OCI-M2 (cell line): ENCODE measurements at regions not wholly inside any gene's neighbourhood (a gene's known extent, or its start where the extent isn't known, plus 50 kb on each side); places are given as distances from the start of the nearest gene placed in this dataset.
"Not testable (repeated sequence)": the region's sequence is repeated elsewhere in the genome, so short reads cannot be mapped to it uniquely, and the experiment has no call there.

Experiments
- DNase-seq: peaks from one replicate; lab custom pipeline; 2025; ENCODE audit not compliant: unreplicated experiment; lab: John Stamatoyannopoulos, UW

- DNase-seq = no peak
Measured at GRCh38 chrX:63285375-63285774, 65.8 kb downstream of the SPIN4 start.

GRCh38 chrX:63284659-63285058 lies 66.5 kb downstream of the SPIN4 start:
- DNase-seq = no peak

- DNase-seq = no peak
Measured at GRCh38 chrX:63283348-63283747, 67.8 kb downstream of the SPIN4 start.

- no peak for DNase-seq
Measured at GRCh38 chrX:63282828-63283227, 68.3 kb downstream of the SPIN4 start.

GRCh38 chrX:63282077-63282476 lies 69.1 kb downstream of the SPIN4 start:
- no peak for DNase-seq

- no peak for DNase-seq
Measured at GRCh38 chrX:63281465-63281864, 69.7 kb downstream of the SPIN4 start.

- not testable (repeated sequence) for DNase-seq
Measured at GRCh38 chrX:63277394-63277793, 73.7 kb downstream of the SPIN4 start.

GRCh38 chrX:63275127-63275526 lies 76.0 kb downstream of the SPIN4 start:
- DNase-seq = no peak

GRCh38 chrX:63270873-63271272 lies 80.3 kb downstream of the SPIN4 start:
- DNase-seq = no peak

- DNase-seq = no peak
Measured at GRCh38 chrX:63258144-63258543, 93.0 kb downstream of the SPIN4 start.

GRCh38 chrX:63250253-63250868 lies 100.8 kb downstream of the SPIN4 start:
- no peak for DNase-seq

- not testable (repeated sequence) for DNase-seq
Measured at GRCh38 chrX:63242689-63243088, 108.4 kb downstream of the SPIN4 start.

- DNase-seq = not testable (repeated sequence)
Measured at GRCh38 chrX:63235963-63236362, 115.2 kb downstream of the SPIN4 start.

- not testable (repeated sequence) for DNase-seq
Measured at GRCh38 chrX:63233013-63233412, 118.1 kb downstream of the SPIN4 start.

GRCh38 chrX:63218202-63218601 lies 132.9 kb downstream of the SPIN4 start:
- DNase-seq = not testable (repeated sequence)

- not testable (repeated sequence) for DNase-seq
Measured at GRCh38 chrX:63217549-63217948, 133.6 kb downstream of the SPIN4 start.

GRCh38 chrX:63209645-63210044 lies 141.5 kb downstream of the SPIN4 start:
- not testable (repeated sequence) for DNase-seq

GRCh38 chrX:63209128-63209527 lies 142.0 kb downstream of the SPIN4 start:
- not testable (repeated sequence) for DNase-seq

- DNase-seq = not testable (repeated sequence)
Measured at GRCh38 chrX:63204266-63205074, 146.7 kb downstream of the SPIN4 start.

- DNase-seq = not testable (repeated sequence)
Measured at GRCh38 chrX:63201987-63202386, 149.1 kb downstream of the SPIN4 start.

- not testable (repeated sequence) for DNase-seq
Measured at GRCh38 chrX:63198693-63199092, 152.4 kb downstream of the SPIN4 start.

GRCh38 chrX:63192366-63193041 lies 158.6 kb downstream of the SPIN4 start:
- not testable (repeated sequence) for DNase-seq
